NK-92 treated with Interleukin-12 subunit alpha and Interleukin-12 subunit beta, amount 100 ng/mL, for 24 hours (cell line): ENCODE measurements at regions not wholly inside any gene's neighbourhood (a gene's known extent, or its start where the extent isn't known, plus 50 kb on each side); places are given as distances from the start of the nearest gene placed in this dataset.

Experiments
- DNase-seq: peaks from one replicate; lab custom pipeline; 2025; lab: John Stamatoyannopoulos, UW

DNA sequence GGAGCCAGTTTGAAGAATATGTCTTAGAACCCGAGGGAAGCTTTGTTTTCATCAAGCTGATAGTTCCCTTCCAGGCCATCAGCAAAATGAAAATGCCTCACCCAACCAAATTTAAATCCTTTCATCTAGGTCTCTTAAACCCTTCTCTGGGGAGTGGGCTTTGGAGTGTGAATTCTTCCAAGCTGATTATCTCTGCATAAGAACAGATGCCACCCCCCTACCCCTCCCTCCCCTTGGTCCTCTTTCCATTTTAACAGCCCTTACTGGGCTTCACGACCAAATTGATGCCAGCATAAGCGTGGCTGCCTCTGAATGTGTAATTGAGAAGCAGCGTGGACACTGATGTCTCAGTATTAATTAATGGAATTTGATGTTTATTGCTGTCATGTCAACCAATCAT is 509.7 kb upstream of the CLINT1 start:
- no peak for DNase-seq

- no peak for DNase-seq
These were observed 505.4 kb upstream of the CLINT1 start for GRCh38 chr5:158364367-158364766.

GRCh38 chr5:158354958-158355357 is 496.0 kb upstream of the CLINT1 start:
- no peak for DNase-seq

GRCh38 chr5:158351485-158352125 is 492.7 kb upstream of the CLINT1 start:
- DNase-seq: no peak

- DNase-seq: no peak
These were observed 491.0 kb upstream of the CLINT1 start for GRCh38 chr5:158349987-158350386.

DNA sequence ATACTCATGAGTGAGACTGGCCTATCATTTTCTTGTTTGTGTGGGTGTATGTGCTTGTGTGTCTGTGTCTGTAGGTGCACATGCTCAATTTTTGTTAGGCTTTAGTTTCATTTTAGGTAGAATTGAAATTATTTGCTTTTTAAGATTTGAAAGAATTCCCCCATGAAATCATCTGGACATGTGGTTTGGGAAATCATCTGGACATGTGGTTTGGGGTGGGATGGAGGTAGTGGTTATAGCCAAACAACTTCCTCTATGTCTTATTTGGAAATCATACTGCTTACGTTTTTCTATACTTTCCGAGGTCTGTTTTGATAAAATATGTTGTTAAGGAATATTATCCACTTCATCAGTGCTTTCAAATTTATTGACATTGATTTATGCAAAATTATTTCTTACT is 485.4 kb upstream of the CLINT1 start:
- no peak for DNase-seq

DNA sequence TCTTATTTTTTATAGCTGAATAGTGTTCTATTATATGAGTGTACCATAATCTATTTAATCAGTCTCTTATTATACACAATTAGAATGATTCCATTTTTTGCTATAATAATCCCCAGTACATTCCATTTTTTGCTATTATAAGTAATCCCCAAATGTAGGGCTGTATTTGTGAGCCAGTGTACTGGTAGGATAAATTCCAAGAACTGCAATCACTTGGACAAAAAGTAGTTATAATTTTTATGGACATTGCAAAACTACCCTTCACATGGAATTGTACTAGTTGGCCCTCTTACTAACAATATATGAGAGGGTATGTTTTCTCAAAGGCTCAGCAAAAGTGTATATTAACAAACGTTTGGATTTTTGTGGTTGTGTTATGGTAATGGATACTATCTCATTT is 481.7 kb upstream of the CLINT1 start:
- no peak for DNase-seq

GRCh38 chr5:158326256-158326655 is 467.3 kb upstream of the CLINT1 start:
- no peak for DNase-seq

- no peak for DNase-seq
These were observed 465.3 kb upstream of the CLINT1 start for GRCh38 chr5:158324236-158324635.

GRCh38 chr5:158322620-158323019 is 463.7 kb upstream of the CLINT1 start:
- no peak for DNase-seq

- DNase-seq: no peak
These were observed 462.0 kb upstream of the CLINT1 start for GRCh38 chr5:158320934-158321333.

GRCh38 chr5:158320178-158320674 is 461.3 kb upstream of the CLINT1 start:
- no peak for DNase-seq

DNA sequence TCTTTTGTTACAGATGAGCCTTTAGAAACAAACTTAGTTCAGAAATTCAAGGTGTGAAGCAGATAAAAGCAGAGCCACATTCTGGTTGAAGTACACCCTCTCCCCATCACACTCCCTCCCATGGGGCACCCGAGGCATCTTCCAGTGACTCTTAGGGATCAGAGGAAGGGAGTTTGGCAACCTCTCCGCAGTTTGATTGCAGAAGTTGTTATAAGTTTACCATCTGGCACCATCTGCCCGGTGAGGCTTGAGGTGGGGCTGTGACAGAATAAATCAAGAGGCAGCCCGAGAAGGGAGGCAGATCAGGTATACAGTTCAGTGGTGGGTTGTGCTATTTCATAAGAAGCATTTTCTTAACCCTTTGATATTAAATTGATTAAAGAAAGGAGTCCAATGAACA is 458.6 kb upstream of the CLINT1 start:
- no peak for DNase-seq

DNA sequence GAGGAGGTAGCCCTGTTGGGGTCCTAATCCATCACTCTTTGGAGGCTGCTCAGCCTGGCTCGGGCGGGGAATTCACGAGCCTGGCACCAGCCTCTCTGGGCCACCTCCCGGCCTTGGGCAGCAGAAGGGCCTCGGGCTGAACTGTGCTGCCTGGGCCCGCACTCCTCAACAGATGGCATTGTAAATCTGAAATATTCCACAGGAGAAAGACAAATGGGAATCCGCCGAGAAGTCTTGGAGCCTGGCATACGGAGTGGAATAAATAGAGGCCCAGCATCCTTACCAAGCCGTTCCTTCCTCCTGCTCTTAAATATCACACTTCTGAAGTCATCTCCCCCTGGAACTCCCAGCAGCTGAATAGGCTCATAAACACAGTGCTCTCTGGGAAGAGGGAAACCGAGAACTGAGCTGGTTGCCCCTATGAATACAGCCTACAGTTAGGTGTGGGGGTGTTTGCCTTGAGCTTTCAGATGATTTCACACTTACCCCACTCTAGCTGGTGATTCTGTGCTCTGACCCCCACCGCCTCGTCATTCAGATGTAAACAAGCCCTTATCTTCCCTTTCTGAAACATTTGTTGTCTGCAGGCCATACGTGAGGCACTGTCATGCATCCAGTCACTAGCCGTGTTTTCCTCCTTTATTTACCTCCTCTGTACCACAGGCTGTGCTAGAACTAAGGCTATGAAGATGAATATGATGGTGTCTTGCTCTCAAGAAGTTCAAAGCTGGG is 455.0 kb upstream of the CLINT1 start:
- DNase-seq: no peak

DNA sequence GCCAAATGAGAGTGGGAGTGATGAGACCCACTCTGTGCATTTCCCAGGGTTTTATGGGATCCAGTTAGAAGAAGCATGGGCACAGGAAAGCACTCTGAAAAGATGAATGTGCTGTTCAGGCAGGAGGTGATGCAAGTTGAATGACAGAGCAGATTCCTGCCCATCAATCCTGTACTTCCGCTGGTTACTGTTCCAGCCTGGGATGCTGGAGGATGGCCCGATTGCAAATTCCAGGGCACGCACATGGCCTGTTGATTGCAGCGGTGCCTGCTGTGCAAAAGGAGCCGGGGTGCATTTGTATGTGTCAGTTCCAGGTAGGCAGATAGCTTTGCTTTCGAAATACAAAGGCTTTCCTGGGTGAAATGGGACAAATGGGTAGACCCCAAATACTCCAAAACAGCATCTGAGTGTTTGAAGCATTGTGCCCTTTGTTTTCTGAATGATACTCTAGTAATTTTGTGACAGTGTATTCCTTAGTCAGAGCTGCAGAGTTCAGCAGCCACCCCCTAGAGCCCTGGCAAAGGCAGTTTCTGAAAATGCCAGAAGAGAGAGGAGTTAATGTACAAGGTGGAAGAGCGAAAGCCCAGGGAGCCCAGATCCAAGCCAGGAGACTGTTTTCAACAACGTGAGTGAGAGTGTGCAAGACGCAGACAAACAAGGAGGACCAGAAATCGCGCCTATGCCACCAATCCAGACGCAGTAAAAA is 454.2 kb upstream of the CLINT1 start:
- DNase-seq: no peak

GRCh38 chr5:158309088-158309807 is 450.3 kb upstream of the CLINT1 start:
- DNase-seq: no peak

GRCh38 chr5:158308429-158309025 is 449.6 kb upstream of the CLINT1 start:
- DNase-seq: no peak

GRCh38 chr5:158305861-158306260 is 446.9 kb upstream of the CLINT1 start:
- no peak for DNase-seq

DNA sequence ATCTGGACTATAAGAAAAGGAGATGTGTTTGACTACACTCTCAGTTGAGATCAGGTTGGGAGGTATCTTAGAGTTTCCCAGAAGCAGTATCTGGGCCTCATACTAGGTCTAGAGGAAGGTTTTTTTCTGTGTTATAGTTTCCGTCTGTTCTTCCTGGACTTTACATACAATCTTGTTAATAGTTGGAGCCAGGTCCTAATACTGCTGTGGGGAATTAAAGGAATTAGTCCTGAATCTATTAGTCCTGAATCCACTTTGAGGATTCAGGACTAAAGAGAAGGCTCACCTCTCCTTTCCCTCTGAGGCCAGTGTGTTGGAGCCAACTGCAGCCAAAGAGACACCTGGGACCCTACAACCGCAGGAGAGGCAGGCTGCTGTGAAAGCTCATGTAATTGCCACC is 445.7 kb upstream of the CLINT1 start:
- DNase-seq: no peak

DNA sequence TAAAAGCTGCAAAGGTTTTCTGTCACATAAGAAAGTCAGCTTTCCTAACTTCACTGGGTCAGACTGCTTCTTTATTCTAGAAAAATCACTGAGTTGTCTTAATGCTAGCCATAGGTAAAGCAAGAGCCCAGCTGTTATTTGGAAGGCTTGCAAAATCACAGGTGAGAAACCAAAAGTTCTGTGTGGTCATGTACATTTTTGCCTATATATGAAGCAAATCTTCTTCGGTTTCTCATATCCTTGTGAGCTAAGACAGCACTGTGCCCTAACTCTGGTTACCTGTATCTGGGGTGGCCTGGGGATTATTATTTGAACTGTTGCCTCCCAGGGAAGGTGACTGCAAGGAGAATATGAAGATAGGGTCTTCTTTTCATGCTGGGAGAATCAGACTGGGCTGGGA is 444.9 kb upstream of the CLINT1 start:
- no peak for DNase-seq

GRCh38 chr5:158303275-158303674 is 444.3 kb upstream of the CLINT1 start:
- no peak for DNase-seq

- no peak for DNase-seq
These were observed 443.1 kb upstream of the CLINT1 start for GRCh38 chr5:158302029-158302428.
